NCI-H510A (cell line): ENCODE measurements at regions not wholly inside any gene's neighbourhood (a gene's known extent, or its start where the extent isn't known, plus 50 kb on each side); places are given as distances from the start of the nearest gene placed in this dataset.

Experiments
- DNase-seq: peaks from one replicate; lab custom pipeline; 2025; lab: John Stamatoyannopoulos, UW

DNA sequence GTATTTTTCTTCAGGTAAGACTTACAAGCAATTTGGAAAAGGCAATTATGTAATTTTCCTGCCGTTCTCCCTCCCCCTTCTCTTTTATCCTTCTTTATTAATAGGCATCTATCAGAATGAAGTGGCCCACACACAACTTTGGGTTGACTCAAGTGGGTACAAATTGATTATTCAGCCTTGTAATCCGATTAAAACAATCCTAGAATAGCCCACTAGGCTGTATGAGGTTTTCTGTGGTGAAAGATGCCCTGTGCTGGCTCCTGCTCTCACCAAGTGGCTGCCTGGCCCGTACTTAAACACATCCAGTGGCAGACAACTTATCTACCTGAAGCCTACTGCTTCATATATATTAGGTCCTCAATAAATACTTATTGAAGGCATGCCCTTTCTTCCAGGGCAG, 177.3 kb upstream of the C9orf72 start:
- no peak for DNase-seq

- DNase-seq: no peak
These were observed 178.8 kb upstream of the C9orf72 start for GRCh38 chr9:27752069-27752468.

- DNase-seq: no peak
These were observed 182.6 kb upstream of the C9orf72 start for GRCh38 chr9:27755846-27756245.

DNA sequence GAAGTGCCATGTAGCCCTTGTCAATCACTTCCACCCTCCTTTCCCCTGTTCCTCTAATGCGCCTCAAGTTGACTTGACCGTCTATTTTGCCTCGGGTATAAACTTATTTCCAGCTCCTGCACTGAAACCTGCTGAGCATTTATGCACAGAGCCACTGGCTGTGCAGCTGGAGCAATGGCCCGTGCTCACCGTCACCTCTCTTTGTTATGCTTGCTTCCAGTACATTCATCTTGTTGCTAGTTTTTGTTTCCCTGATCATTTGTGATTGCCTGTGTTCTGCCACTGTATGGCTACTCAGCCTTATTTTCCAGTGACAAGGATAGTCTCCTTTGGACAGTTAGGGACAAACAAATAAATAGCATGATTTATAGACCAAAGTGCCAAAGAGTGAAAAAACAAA, 183.1 kb upstream of the C9orf72 start:
- DNase-seq: no peak

GRCh38 chr9:27763831-27764230, 190.6 kb upstream of the C9orf72 start:
- no peak for DNase-seq

DNA sequence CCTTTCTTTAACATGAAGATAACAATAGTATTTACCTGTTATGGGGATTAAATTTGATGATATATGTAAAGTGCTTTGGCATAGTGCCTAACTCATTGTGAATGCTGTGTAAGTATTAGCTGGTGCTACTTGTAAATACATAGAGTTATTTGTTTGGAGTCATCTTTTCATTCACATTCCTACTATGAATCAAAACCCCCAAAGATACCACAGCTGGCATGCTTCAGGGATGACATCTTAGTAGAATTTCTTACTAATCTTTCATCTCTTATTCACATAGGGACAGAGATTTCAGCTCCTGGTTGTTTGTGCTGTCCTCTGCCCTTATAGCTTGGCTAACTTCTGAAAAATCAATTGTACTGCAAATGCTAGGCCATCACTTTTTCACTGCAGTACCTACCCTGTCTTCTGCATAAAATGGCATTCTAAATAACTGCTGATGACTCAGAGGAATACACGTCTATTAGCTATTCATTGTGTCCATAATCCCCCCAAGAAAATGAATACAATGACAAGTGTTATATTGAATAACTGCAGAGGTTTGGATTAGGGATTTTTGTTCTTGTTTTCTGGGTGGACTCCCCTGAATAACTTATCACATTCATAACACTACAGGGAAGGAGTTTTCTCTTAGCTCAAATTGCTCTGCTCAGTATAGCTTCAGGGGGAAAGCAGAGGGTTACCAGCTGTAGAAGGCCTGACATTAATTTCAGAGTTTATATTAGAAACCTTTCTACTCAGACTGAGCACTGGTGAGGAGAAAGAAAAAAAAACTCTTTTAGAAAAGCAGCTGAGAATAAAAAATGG, 192.2 kb upstream of the C9orf72 start:
- DNase-seq: no peak

DNA sequence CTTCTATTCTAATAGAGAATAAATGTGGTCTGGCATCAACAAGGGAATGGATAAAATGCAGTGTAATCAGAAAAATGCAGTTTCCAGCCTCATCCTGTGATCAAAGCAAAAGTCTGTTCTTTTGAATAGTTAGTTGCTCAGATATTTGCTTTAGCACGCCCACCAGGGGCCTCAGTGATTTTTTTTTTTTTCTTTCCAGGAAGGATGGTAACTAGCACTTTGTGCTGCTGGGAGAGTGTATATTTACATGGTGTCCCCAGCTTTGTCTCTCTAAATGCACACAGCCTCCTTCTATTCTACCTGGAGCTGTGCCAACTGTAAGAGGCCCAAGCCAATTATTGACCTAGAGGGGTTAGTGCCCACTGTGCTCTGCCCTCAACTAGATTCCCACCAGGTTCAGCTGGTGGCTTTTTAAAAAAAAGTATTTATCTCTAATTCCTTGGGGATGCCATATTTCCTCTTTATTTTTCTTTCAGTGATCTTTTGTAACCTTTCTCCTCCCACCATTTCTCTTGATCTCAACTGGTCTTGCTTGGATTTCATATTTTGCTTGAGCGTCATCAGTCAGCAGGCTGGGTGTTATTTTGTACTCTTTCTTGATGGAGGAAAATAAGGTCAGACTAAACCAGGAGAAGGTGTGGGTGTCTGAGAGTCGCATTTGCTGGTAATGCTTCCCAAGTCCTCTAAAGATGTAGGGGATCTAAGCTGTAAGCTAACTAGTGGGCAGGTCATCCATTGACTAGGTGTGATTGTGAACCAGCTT, 193.0 kb upstream of the C9orf72 start:
- no peak for DNase-seq

DNA sequence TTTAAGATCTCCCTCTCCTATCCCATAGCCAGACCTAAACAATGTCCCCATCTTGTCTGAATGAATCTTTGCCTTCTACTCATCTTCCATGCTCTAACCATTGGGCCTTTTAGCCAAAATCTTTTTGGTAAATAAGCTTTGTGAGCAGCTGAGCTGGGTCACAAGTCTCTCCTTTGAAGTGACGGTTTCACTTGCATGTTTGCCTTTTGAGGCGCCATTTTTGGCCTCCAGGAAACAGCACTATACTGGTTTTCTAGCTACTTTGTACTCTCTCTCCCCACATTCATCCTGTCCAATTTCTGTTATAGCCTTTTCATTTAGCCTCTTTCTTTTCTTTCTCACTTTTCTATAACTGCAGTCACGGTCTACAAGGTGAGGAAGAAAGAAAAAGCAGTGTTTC, 195.5 kb upstream of the C9orf72 start:
- DNase-seq: no peak

DNA sequence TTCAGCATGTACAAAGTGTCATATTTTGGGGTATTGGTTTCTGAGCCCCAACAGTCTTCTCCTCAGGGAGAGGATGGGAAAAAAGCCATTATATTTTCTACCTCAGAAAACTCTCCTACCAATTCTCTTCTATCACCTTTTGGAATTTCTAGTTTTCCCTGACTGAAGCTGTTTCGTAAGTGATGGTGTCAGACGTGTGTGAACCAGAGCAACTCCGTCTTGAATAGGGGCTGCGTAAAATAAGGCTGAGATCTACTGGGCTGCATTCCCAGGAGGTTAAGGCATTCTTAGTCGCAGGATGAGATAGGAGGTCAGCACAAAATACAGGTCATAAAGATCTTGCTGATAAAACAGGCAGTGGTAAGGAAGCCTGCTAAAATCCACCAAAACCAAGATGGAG, 197.3 kb upstream of the C9orf72 start:
- no peak for DNase-seq

DNA sequence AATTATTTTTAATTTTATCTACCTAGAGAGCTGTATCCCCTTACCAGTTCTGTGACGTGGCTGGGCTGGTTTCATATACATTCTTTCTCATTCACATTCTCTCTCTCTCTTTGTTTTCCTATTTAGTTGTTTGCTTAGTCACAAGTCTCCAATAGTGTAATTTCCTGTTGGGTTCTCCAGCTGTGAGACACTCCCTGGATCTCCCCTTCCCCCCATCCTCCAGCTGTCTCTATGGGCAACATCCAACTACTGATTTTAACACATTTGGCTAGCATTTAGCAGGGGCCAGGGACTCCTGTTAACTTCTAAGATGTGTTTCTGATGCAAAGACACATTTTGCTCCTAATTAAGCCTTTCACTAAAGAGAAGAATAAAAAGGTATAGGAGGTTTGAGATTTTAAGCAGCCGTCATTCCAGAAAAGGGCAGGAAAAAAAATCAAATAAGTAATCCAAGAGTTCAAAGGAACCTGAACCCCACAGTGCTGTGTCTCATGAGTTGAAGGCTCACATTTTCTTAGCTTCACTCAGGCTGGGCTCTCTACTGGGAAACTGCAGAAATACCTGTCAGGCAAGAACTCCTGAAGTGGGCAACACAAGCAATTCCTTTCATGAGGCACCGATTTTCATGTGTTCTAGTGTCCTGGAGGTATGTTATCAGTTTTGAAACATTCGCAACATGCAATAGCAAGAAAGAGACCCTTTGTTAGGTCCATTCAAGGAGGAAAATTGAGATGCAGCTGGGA, 198.7 kb upstream of the C9orf72 start:
- DNase-seq: no peak

GRCh38 chr9:27784847-27785713, 211.8 kb upstream of the C9orf72 start:
- no peak for DNase-seq

DNA sequence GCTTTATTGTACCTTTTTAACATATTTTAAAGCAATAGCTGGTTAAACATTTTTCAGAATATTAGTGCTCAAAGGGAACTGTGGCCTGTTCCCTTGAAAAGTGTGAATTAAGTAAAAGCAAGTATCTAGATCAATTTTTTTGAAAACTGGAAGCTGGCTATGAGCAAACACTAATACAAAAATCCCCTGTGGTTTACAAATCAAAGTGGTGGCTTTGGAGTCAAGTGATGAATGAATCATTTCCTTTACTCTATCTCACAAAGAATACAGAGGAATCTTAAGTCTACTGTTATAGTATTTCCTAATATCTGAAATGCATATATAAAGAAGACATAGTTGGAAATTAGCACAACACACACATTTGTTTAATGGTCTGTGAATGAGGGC, 212.4 kb upstream of the C9orf72 start:
- DNase-seq: no peak

DNA sequence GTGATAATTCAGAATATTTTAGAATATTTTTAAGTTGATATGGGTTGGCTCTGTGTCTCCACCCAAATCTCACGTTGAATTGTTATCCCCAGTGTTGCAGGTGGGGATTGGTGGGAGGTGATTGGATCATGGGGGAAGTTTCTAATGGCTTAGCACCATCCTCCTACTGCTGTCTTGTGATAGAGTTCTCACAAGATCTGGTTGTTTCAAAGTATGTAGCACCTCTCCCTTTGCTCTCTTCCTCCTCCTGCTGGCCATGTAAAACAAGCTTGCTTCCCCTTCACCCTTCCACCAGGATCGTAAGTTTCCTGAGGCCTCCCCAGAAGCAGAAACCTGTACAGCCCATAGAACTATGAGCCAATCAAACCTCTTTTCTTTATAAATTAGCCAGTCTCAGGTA, 214.6 kb upstream of the C9orf72 start:
- no peak for DNase-seq

DNA sequence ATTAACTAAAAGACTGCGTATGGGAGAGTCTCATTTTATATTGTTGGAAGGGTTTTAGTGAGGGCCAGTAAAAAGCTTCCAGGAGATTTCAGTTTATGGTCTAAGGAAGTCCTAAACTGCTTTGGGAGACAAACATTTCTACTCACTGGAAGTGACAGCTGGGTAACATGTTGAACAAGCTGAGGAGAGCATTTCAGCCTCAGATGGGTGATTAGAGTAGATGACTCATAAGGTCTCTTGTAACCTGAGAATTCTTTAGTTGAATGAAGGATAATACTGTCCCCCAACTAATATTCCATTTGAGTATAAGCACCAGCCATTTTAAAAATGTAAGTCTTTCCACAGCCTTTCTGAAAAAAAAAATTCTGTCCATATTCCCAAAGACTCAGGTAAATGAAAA, 218.0 kb upstream of the C9orf72 start:
- no peak for DNase-seq

GRCh38 chr9:27792971-27793689, 219.8 kb upstream of the C9orf72 start:
- no peak for DNase-seq

DNA sequence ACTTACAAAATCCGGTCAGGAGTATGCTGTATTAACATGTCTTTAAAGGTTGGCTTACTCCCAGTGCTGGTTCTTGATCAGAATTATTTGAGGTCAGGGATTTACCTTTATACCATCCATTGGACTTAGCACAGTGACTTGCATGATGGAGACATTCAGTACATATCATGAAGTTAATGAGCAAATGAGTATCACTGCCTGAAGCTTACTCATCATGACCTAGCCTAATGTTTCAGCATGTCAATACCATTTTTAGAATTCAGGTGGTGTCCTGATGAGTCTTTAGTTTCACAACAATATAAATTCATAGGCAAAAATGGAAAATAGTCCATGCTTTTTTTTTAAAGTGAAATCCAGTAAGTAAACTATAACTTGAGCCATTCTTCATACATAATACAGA, 226.0 kb upstream of the C9orf72 start:
- no peak for DNase-seq

DNA sequence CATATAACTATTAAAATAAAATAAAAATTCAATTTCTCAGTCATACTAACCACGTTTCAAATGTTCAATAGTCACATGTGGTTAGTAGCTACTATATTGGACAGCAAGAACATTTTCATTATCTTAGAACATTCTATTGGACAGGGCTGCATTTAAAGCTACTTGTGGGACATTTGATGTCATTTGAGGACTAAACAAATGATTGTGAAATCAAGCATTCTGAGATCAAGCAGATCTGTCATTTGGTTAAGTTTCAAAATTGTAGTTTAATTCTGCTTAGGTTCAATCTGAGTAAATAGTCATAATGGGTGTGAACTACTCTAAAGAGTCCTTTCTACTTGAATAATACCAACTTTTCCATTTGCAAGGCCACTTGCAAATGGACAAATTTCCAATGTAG, 226.9 kb upstream of the C9orf72 start:
- no peak for DNase-seq

DNA sequence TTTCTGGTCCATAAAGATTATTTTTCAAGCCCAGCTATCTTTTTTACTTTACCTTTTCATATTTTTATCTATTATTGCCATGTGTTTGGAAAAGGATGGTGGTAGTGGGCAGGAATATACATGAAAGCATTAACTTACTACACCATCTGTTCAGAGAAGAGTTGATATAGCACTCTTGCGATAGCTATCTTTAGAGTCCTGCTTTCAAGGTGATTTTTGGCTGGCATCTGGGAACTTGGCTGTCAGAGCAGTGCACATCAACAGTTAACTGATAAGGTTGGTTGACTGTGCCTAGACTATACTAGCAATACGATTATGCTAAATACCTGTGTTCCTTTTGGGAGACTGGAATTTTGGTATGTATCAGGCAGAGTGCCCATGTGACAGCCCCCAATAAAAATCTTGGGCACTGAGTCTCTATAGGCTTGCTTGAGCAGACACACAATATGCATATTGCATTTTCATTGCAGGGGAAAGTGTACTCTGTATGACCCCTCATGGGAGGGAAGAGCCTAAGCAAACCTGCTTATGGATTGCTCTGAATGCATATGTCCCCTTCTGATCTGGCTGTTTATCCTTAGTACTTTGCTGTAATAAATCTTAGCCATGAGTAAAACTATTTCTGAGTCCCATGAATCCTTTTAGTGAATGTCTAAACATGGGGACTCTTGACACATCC, 227.6 kb upstream of the C9orf72 start:
- DNase-seq: no peak

GRCh38 chr9:27801545-27801944, 228.3 kb upstream of the C9orf72 start:
- DNase-seq: no peak

- no peak for DNase-seq
These were observed 229.1 kb upstream of the C9orf72 start for GRCh38 chr9:27802418-27802817.

DNA sequence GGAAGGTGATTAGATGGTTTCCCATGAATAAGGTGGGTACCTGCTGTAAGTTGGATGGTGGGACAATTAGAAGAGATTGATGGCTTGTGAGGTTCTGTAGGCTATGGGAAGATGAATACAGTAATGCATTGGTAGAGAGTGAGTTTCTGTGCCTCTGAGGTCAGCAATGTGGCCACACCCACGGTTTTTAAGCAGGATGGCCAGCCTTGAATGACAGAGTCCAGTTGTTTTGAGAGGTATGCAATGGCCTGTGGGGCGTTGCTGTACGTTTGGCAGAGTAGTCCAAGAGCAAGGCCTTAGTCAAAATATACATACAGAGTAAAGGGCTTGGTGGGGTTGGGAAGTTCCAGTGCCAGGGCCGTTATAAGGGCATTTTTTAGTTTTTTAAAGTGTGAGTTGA, 235.6 kb upstream of the C9orf72 start:
- DNase-seq: no peak
